ENCODE measurements at regions not wholly inside any gene's neighbourhood (a gene's known extent, or its start where the extent isn't known, plus 50 kb on each side); places are given as distances from the start of the nearest gene placed in this dataset.

- TF ChIP-seq CTCF (conservative IDR thresholded peaks at IDR 0.05) (no peak), ZFX (IDR thresholded peaks at IDR 0.05) (no peak)
Measured at GRCh38 chr5:97846643-97847042, 663.6 kb upstream of the RIOK2 start.

Data from C4-2B (cell line).